ENCODE measurements at regions not wholly inside any gene's neighbourhood (a gene's known extent, or its start where the extent isn't known, plus 50 kb on each side); places are given as distances from the start of the nearest gene placed in this dataset.
"Not testable (repeated sequence)": the region's sequence is repeated elsewhere in the genome, so short reads cannot be mapped to it uniquely, and the experiment has no call there.

DNA sequence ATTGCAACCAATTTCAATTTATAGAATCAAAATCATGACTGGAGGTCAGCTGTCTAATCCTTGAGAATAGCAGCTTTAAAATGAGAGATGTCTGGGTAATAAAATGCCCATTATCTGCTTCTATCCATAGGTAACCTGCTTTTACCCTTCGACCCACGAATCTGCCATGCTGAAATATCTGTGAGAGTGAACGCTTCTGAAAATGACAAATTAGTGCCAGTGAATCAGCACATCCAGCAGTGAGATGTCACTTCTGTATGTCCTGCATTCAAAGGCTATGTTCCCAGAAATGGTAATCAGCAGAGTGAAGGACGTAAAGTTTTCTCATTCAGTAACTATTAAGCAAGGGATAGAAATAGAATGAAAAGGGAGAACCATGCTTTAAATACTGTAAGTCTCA lies 532.4 kb upstream of the ITGA1 start:
- DNase-seq = no peak

GRCh38 chr5:52262844-52263243 lies 524.9 kb upstream of the ITGA1 start:
- no peak for DNase-seq

DNA sequence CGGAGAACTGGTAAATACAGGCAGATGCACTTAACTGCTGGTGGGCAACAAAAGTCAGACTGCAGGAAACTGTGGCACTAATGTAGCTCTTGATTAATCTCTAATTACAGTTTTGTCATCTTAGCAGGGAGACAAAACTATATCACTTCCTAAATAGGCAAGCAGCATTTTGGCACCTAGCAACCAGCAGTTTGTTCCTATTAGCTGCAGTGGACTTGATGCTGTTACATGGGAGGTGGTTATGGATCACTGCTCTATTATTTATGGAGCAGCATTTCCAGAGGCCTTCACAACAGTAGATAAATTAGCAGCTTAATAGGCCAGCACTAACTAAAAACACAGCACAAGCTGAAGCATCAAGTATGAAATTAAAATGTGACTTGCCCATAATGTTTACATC lies 518.3 kb upstream of the ITGA1 start:
- no peak for DNase-seq

GRCh38 chr5:52269859-52270258 lies 517.9 kb upstream of the ITGA1 start:
- no peak for DNase-seq

GRCh38 chr5:52275639-52276038 lies 512.1 kb upstream of the ITGA1 start:
- no peak for DNase-seq

- DNase-seq = no peak
Observed at GRCh38 chr5:52277101-52277500, 510.6 kb upstream of the ITGA1 start.

GRCh38 chr5:52282647-52283046 lies 505.1 kb upstream of the ITGA1 start:
- no peak for DNase-seq

- DNase-seq = no peak
Observed at GRCh38 chr5:52283221-52283620, 504.5 kb upstream of the ITGA1 start.

- DNase-seq = no peak
Observed at GRCh38 chr5:52300703-52301372, 486.9 kb upstream of the ITGA1 start.

DNA sequence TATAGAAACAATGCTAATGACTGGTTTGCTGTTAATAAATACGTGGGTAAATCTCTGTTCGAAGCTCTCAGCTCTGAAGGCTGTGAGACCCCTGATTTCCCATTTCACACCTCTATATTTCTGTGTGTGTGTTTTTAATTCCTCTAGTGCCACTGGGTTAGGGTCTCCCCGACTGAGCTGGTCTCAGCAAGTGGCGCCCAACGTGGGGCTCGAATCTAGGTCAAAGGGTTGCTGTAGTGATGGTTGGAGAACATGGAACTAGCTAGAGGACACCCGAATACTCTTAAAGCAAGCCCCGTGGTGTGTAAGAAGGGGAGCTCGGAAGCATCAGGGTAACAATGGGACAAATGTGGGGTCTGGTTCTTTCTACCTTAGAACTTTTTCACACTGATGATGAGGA lies 482.9 kb upstream of the ITGA1 start:
- not testable (repeated sequence) for DNase-seq

GRCh38 chr5:52328220-52328806 lies 459.4 kb upstream of the ITGA1 start:
- DNase-seq = no peak

- no peak for DNase-seq
Observed at GRCh38 chr5:52331725-52332124, 456.0 kb upstream of the ITGA1 start.

DNA sequence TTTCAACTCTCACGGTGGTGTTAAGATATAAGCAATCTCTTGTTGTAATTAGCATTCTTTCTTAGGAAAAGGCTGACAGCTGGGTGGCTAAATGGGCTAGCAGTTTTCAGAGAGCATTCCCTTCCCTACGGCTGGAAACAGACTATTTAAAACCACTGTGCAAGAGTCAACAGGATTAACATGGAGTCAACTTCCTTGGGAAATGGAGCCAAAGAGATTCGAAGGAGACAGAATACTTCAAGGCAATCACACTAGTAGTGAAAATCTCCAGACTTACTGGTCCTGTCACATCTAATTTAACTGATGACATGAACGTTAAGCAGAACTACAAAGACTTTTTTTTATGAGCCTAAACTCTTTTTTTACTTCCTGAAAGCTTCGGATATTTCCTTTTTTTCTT lies 453.3 kb upstream of the ITGA1 start:
- DNase-seq = no peak

GRCh38 chr5:52339285-52339684 lies 448.4 kb upstream of the ITGA1 start:
- no peak for DNase-seq

DNA sequence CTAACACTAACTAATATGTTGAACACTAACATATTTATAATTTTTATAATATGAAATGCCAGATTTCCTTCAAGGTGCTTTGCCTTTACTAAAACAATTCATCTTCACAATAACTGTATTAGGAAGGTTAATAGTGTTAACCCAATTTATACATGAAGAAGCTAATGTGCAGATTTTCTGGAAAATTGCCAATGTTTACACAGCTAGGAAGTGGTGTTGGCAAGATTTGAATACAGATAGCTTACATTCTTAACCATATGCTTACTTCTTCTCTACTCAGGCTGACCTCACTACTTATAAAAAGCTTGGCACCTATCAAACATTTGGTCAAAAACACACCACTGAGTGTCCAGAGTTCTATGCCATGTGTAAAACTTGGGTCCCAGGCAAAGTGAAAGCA lies 445.4 kb upstream of the ITGA1 start:
- no peak for DNase-seq

DNA sequence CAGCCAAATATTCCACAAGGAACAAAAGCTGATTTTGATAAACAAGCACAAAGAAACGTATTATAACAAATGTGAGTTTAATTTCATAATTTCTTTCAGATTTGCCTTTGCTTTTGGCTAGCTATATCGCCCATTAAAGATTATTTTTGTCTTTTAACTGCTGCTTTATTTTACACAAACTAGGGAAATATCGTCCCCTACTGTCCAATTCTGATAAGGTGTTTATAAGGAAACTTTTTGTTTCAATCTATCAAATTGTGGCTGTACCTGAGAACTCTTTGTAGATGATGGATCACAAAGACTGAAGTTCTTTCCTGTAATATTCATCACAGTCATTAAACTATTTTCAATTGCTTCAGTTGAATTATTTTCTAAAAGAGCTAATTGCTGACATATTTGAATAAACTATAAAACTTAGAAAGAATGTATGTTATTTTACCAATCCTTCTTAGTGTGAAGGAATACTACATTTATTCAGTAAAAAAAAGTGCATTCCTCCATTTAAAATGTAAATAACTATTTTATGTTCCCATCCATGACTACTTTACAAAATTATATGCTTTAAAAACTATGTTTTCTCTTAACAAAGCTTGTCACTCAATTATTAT lies 431.3 kb upstream of the ITGA1 start:
- no peak for DNase-seq

DNA sequence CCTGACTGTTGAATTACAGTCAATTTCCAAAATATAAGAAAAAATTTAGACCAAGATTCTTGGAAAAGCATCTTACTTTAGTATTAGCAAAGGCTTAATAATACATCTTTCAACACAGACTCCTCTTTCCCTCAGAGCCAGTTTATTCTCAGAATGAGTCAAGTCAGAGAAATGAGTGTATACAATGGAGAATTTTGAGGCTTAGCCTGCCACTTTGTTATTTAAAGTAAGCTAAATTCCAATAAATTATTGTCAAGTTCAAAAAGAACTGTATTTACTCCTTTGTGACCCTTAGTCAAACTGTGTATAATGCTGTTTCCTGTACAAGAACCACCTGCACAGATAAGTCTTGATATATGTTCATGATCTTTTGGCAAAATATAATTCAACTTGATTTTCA lies 428.5 kb upstream of the ITGA1 start:
- no peak for DNase-seq

- DNase-seq = no peak
Observed at GRCh38 chr5:52360985-52361384, 426.7 kb upstream of the ITGA1 start.

- DNase-seq = no peak
Observed at GRCh38 chr5:52374286-52374685, 413.4 kb upstream of the ITGA1 start.

DNA sequence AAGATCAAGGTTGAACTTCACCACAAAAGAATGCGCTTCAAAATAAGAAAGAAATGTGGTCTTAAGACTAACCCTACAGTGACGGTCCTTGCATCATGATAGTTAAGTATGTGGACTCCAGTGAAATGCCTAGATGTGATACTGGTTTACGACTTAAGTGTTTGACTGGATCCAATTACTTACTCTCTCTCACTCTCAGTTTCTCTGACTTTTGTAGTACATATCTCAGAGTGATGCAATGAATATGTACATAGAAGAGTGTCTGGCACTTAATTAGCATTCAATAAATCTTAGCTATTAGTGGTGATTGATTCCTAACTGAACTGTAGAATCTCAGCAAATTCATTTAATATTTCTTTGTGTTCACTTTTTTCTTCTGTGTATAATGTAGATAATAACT lies 411.7 kb upstream of the ITGA1 start:
- no peak for DNase-seq

GRCh38 chr5:52376592-52376991 lies 411.1 kb upstream of the ITGA1 start:
- DNase-seq = no peak

DNA sequence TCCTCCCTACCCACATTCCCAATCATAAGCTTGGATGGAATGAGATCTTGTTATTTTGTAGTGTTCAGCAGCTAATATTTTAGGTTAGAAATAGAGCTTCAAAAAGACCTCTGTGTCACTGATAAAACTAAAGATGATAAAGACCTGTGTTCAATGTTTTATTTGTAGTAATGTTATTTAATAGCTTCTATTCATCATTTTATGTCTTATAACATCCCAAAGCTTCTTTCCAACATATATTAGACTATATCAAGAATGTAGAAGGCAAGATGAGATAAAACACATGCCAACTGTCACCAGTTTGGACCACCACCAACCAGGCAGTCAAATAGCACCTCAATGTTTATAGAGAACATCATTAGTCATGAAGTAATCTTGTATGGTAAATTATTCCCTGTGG lies 409.5 kb upstream of the ITGA1 start:
- DNase-seq = no peak

GRCh38 chr5:52388349-52388748 lies 399.4 kb upstream of the ITGA1 start:
- no peak for DNase-seq

GRCh38 chr5:52392321-52392720 lies 395.4 kb upstream of the ITGA1 start:
- no peak for DNase-seq

- DNase-seq = no peak
Observed at GRCh38 chr5:52409835-52410234, 377.9 kb upstream of the ITGA1 start.
